IPS-20b (cell line): ENCODE measurements at regions not wholly inside any gene's neighbourhood (a gene's known extent, or its start where the extent isn't known, plus 50 kb on each side); places are given as distances from the start of the nearest gene placed in this dataset.

Source experiments
- H3K27ac ChIP-seq: one replicate; pipeline ENCODE4 v1.5.1; 2013; ENCODE audit warnings: low read length
- H3K27me3 ChIP-seq: 2 replicates; pipeline ENCODE4 v1.6.1; 2013; ENCODE audit warnings: mild to moderate bottlenecking, low read length, inconsistent platforms; ENCODE audit not compliant: insufficient read depth
- H3K36me3 ChIP-seq: 2 replicates; pipeline ENCODE4 v1.6.1; 2013; ENCODE audit warnings: low read depth, mild to moderate bottlenecking, inconsistent platforms, low read length, moderate library complexity; ENCODE audit not compliant: insufficient read depth
- H3K4me1 ChIP-seq: 2 replicates; pipeline ENCODE4 v1.6.1; 2013; ENCODE audit warnings: mild to moderate bottlenecking, control low read depth, inconsistent platforms, low read length, moderate library complexity; ENCODE audit not compliant: insufficient read depth
- H3K4me3 ChIP-seq: 2 replicates; pipeline ENCODE4 v1.5.1; 2013; ENCODE audit warnings: mild to moderate bottlenecking, low read length, inconsistent platforms
- H3K9ac ChIP-seq: 2 replicates; pipeline ENCODE4 v1.6.1; 2013; ENCODE audit warnings: low read depth, mild to moderate bottlenecking, inconsistent platforms, low read length, moderate library complexity
- H3K9me3 ChIP-seq: 2 replicates; pipeline ENCODE4 v1.6.1; 2013; ENCODE audit warnings: mild to moderate bottlenecking, low read depth, low read length, inconsistent platforms; ENCODE audit not compliant: insufficient read depth

DNA sequence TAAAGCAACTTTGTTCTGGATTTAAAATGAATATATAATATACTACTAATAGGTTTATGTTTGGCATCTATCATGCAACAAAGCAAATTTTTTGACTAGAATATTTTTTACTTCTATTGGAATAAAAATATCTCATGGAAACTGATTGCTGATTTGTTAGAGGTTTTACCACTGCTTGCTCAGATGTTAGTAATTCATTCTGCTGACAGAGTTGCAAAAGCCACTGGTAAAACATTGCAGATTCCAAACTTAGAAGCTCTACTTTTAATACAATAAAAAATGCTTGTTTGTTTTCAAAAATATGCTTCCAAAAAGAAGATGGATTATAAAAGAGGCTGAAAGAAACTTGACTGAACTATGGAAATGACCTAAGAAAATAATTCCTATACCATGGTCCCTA lies 795.2 kb downstream of the PCDH18 start:
- no peaks in the 10 kb centered on the region for H3K27me3 ChIP-seq
- no peak overlapping the region for H3K4me3 ChIP-seq
- no peaks in the 10 kb centered on the region for H3K4me1 ChIP-seq
- no peaks in the 10 kb centered on the region for H3K36me3 ChIP-seq
- H3K9me3 ChIP-seq, result no peaks in the 10 kb centered on the region; the same call in 1 of the 2 replicates
- H3K27ac ChIP-seq, result no peak overlapping the region
- H3K9ac ChIP-seq, result no peak overlapping the region

GRCh38 chr4:136731025-136731424 lies 801.3 kb downstream of the PCDH18 start:
- no peak overlapping the region for H3K9ac ChIP-seq
- H3K4me1 ChIP-seq, result no peaks in the 10 kb centered on the region
- H3K27me3 ChIP-seq, result no peaks in the 10 kb centered on the region
- H3K36me3 ChIP-seq, result no peaks in the 10 kb centered on the region
- no peaks in the 10 kb centered on the region for H3K9me3 ChIP-seq
- no peak overlapping the region for H3K4me3 ChIP-seq
- no peak overlapping the region for H3K27ac ChIP-seq

DNA sequence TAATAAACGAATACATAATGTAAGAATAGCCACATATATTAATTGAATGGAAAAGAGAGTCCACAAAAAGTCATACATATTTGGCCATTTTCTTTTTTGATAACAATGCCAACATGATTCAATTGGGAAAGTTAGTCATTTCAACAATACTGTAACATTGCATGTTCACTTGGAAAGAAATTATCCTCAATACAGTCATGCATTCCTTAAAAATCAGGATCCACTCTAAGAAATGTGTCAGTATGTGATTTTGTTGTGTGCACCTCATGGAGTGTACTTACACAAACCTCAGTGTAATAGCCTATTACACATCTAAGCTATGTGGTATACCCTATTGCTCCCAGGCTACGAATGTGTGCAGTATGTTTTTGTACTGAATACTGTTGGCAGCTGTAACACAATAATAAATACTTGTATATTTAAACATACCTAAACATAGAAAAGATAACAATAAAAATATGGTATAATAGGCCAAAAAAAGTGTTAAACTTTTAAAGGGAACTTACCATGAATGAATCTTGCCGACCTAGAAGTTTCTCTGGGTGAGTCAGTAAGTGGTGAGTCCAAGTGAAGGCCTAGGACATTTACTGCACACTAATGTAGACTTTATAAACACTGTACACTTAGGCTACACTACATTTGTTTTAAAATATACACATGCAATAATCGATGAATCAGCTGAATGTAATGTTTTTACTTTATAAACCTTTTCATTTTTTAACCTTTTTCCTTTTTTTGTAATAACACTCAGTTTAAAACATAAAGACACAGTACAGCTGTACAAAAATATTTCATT lies 806.8 kb downstream of the PCDH18 start:
- no peak overlapping the region for H3K4me3 ChIP-seq
- no peaks in the 10 kb centered on the region for H3K36me3 ChIP-seq
- H3K9me3 ChIP-seq, result no peaks in the 10 kb centered on the region
- H3K4me1 ChIP-seq, result no peaks in the 10 kb centered on the region
- no peak overlapping the region for H3K27ac ChIP-seq
- H3K27me3 ChIP-seq, result no peaks in the 10 kb centered on the region
- no peak overlapping the region for H3K9ac ChIP-seq

- Histone ChIP-seq H3K4me1 (no peaks in the 10 kb centered on the region), H3K4me3 (no peak overlapping the region), H3K27ac (no peak overlapping the region), H3K9me3 (no peaks in the 10 kb centered on the region; the same call in 1 of the 2 replicates), H3K27me3 (no peaks in the 10 kb centered on the region), H3K9ac (no peak overlapping the region), H3K36me3 (no peaks in the 10 kb centered on the region)
Measured at GRCh38 chr4:136713140-136713539, 819.2 kb downstream of the PCDH18 start.

DNA sequence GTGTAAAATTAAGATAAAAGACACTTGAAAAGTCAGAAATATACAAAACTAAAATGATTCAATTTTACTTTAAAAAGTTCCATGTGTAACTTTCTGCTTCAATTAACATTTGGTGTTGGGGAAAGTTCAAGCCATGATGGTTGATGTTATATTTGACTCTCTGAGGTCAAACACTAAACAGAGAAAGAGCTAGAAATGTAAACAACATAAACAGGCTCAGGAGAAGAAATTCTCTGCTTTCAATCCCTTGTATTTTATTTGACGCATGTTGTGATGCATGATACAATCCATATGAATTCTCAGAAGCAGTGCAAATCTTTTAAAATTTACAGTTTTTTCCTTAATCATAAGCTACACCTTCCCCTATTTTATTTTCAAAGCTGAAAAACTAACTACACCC lies 822.4 kb downstream of the PCDH18 start:
- no peak overlapping the region for H3K4me3 ChIP-seq
- no peaks in the 10 kb centered on the region for H3K4me1 ChIP-seq
- no peak overlapping the region for H3K9ac ChIP-seq
- no peak overlapping the region for H3K27ac ChIP-seq
- no peaks in the 10 kb centered on the region for H3K36me3 ChIP-seq
- no peaks in the 10 kb centered on the region for H3K9me3 ChIP-seq
- H3K27me3 ChIP-seq, result no peaks in the 10 kb centered on the region

- Histone ChIP-seq H3K27ac (no peak overlapping the region), H3K4me3 (no peak overlapping the region), H3K9ac (no peak overlapping the region), H3K27me3 (no peaks in the 10 kb centered on the region), H3K4me1 (no peaks in the 10 kb centered on the region), H3K9me3 (no peaks in the 10 kb centered on the region), H3K36me3 (no peaks in the 10 kb centered on the region)
Measured at GRCh38 chr4:136706942-136707341, 825.4 kb downstream of the PCDH18 start.

DNA sequence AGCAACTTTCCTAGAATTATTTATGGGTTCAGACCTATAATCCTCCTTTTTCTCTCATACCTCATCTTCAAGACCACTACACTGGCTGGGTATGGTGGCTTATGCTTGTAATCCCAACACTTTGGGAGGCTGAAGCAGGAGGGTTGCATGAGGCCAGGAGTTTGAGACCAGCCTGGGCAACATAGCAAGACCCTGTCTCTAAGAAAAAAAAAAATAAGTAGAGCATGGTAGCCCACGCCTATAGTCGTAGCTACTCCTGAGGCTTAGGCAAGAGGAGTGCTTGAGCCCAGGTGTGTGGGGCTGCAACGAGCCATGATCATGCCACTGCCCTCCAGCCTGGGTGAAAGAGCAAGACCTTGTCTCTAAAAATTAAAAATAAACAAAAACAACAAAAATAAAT lies 832.4 kb downstream of the PCDH18 start:
- no peak overlapping the region for H3K9ac ChIP-seq
- no peak overlapping the region for H3K27ac ChIP-seq
- no peak overlapping the region for H3K4me3 ChIP-seq
- no peaks in the 10 kb centered on the region for H3K36me3 ChIP-seq
- no peaks in the 10 kb centered on the region for H3K4me1 ChIP-seq
- H3K9me3 ChIP-seq, result no peaks in the 10 kb centered on the region
- H3K27me3 ChIP-seq, result no peaks in the 10 kb centered on the region

DNA sequence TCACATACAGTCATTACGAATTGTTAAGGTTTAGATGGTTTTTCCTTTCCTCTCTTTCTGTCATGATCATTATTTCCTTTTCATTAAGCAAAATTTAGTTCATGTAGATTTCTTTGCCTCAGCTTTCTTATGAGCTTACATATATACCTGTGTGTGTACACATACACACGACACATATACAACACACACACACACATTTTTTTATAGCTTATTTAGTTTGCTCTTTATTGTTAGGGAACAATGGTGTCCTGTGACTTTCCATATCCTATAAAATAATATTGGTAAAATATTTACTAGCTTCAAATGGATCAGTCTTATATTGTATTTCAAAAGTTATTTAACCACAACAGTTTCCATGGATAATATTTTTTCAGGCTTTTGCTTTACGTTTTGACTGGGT lies 840.7 kb downstream of the PCDH18 start:
- Histone ChIP-seq H3K9me3 (no peaks in the 10 kb centered on the region), H3K4me1 (peaks cover 15% of the 10 kb centered on the region; the same call in 1 of the 2 replicates), H3K9ac (no peak overlapping the region), H3K27me3 (no peaks in the 10 kb centered on the region), H3K4me3 (no peak overlapping the region), H3K36me3 (no peaks in the 10 kb centered on the region), H3K27ac (no peak overlapping the region)

DNA sequence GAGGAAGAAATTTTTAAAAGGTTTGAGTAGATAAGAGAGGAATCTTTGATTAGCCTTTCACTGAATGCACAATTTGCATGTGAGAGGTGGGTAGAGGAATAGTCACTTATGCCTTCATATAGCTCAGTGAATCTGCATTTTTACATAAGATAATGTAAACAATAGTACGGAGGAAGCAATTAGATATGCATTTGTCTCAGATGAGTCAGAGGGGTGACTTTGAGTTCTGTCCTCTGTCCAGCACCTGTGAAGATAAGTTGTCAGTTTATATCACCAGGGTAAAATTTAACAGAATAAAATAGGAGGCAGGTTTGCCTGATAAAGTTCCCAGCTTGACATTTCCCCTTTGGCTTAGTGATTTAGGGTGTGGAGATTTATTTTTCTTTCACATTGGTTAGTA lies 841.9 kb downstream of the PCDH18 start:
- Histone ChIP-seq H3K27ac (no peak overlapping the region), H3K27me3 (no peaks in the 10 kb centered on the region), H3K9ac (no peak overlapping the region), H3K36me3 (no peaks in the 10 kb centered on the region), H3K9me3 (no peaks in the 10 kb centered on the region), H3K4me1 (peaks cover 15% of the 10 kb centered on the region; the same call in 1 of the 2 replicates), H3K4me3 (no peak overlapping the region)

GRCh38 chr4:136687596-136687995 lies 844.7 kb downstream of the PCDH18 start:
- no peaks in the 10 kb centered on the region for H3K36me3 ChIP-seq

GRCh38 chr4:136687118-136687517 lies 845.2 kb downstream of the PCDH18 start:
- Histone ChIP-seq H3K27ac (no peak overlapping the region), H3K4me1 (peaks cover 15% of the 10 kb centered on the region; the same call in 1 of the 2 replicates), H3K9ac (no peak overlapping the region), H3K27me3 (no peaks in the 10 kb centered on the region), H3K9me3 (no peaks in the 10 kb centered on the region), H3K4me3 (no peak overlapping the region), H3K36me3 (no peaks in the 10 kb centered on the region)

More at GRCh38 chr4:136687596-136687995, 844.7 kb downstream of the PCDH18 start:
- H3K9me3 ChIP-seq, result no peaks in the 10 kb centered on the region
- H3K27ac ChIP-seq, result no peak overlapping the region
- peaks cover 15% of the 10 kb centered on the region; the same call in 1 of the 2 replicates for H3K4me1 ChIP-seq
- no peak overlapping the region for H3K9ac ChIP-seq
- H3K4me3 ChIP-seq, result no peak overlapping the region
- H3K27me3 ChIP-seq, result no peaks in the 10 kb centered on the region

DNA sequence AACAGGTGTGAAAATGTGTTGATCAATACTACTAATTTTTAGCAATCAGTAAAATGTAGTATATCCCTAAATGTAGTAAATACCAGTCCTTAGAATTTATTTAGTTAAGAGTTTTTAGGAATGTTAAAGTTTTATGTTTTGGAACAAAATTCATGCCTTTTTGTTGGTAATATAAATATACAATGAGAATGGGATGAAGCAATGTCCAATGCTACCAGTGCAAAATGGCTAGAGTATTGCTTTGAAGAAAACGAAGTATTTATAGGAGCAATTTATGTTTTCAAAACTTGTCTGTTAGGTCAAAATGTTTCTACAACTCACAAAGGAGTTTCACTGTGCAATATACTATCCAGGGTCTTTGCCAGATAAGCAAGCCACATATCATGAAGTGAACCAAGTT lies 851.5 kb downstream of the PCDH18 start:
- H3K27me3 ChIP-seq, result no peaks in the 10 kb centered on the region
- H3K4me1 ChIP-seq, result no peaks in the 10 kb centered on the region
- H3K27ac ChIP-seq, result no peak overlapping the region
- no peak overlapping the region for H3K9ac ChIP-seq
- H3K36me3 ChIP-seq, result no peaks in the 10 kb centered on the region
- no peaks in the 10 kb centered on the region for H3K9me3 ChIP-seq
- H3K4me3 ChIP-seq, result no peak overlapping the region
